K562 (cell line): ENCODE measurements at regions not wholly inside any gene's neighbourhood (a gene's known extent, or its start where the extent isn't known, plus 50 kb on each side); places are given as distances from the start of the nearest gene placed in this dataset.

Source experiments
- ATAC-seq: fragments of 200-7000 bp; cut with Tn5 transposase; 3 replicates; pipeline ENCODE4 v1.9.1; 2020; ENCODE audit warnings: moderate library complexity
- BruUV-seq: library from RNA; stranded (reverse); fragments of 400-500 nt; replicated peaks from 2 replicates; lab custom pipeline; 2021; lab: Mats Ljungman, UMichigan
- CTCF ChIA-PET: fragments of 300-600 bp; formaldehyde crosslinking; extraction: SDS; loops from one replicate; lab custom pipeline; 2021; ENCODE audit warnings: low intra/inter-chr PET ratio; lab: Yijun Ruan, JAX
- POLR2A ChIA-PET: fragments of 300-600, 350-650 bp; sonication (Branson Sonifier 250); formaldehyde crosslinking; extraction: SDS; loops from one replicate; lab custom pipeline; 2021; ENCODE audit warnings: antibody characterized with exemption, inconsistent platforms; lab: Yijun Ruan, JAX
- DNase-seq, 4 experiments: peaks; one replicate each; pipeline versions ENCODE4 v3.0.0 to v3.0.0-alpha.2; 2011 to 2018; ENCODE audit warnings: low spot score in 3 of 4, mixed read lengths in 3 of 4; ENCODE audit errors: extremely low read depth in 1 of 4
- FAIRE-seq: peaks from 2 replicates; lab custom pipeline; 2011; peaks lifted over from hg19 to GRCh38; lab: Jason Lieb, UNC
- H2AFZ ChIP-seq: 2 replicates; pipeline ENCODE4 v1.6.0; 2011; ENCODE audit warnings: low read depth, low read length, control low read depth, inconsistent platforms
- H3K27ac ChIP-seq: fragments of 200-600 bp; 3 replicates; pipeline ENCODE4 v1.8.0; 2011; ENCODE audit warnings: low read depth, mild to moderate bottlenecking, control low read depth, inconsistent platforms, low read length, moderate library complexity, mixed read lengths; ENCODE audit errors: extremely low read depth
- H3K27me3 ChIP-seq, 2 experiments: fragments of 300-600 bp in 1 of 2; 2 replicates in 1 of 2; 3 replicates in 1 of 2; pipeline versions ENCODE4 v1.6.0 to v1.8.0; 2011; ENCODE audit warnings: inconsistent platforms in 2 of 2, low read length in 2 of 2, mild to moderate bottlenecking in 1 of 2, mixed read lengths in 1 of 2, moderate library complexity in 1 of 2; ENCODE audit not compliant: control insufficient read depth in 2 of 2, insufficient read depth in 2 of 2
- H3K36me3 ChIP-seq: fragments of 300-600 bp; 3 replicates; pipeline ENCODE4 v1.8.0; 2011; ENCODE audit warnings: mild to moderate bottlenecking, low read length, inconsistent platforms; ENCODE audit not compliant: control insufficient read depth, insufficient read depth
- H3K4me1 ChIP-seq, 2 experiments: fragments of 200-600 bp in 1 of 2; replicated peaks in 1 of 2; 2 replicates in 1 of 2; 3 replicates in 1 of 2; pipeline versions ENCODE4 v1.5.1 to v1.8.0; 2011; ENCODE audit warnings: inconsistent platforms in 2 of 2, low read length in 2 of 2, mild to moderate bottlenecking in 1 of 2, mixed read lengths in 1 of 2, moderate library complexity in 1 of 2; ENCODE audit not compliant: control insufficient read depth in 2 of 2, insufficient read depth in 2 of 2
- H3K4me2 ChIP-seq: 2 replicates; pipeline ENCODE4 v1.6.1; 2011; ENCODE audit warnings: low read length, control low read depth, inconsistent platforms, mixed read lengths; ENCODE audit not compliant: insufficient read depth
- H3K4me3 ChIP-seq: fragments of 200-600 bp; sonication (generic), shearing (Covaris generic); 2 replicates; pipeline ENCODE4 v1.5.1; 2016; ENCODE audit warnings: control low read depth, inconsistent platforms
- H3K79me2 ChIP-seq: fragments of 200-600 bp; 3 replicates; pipeline ENCODE4 v1.8.0; 2011; ENCODE audit warnings: low read length, inconsistent platforms; ENCODE audit not compliant: control insufficient read depth, insufficient read depth
- H3K9ac ChIP-seq, 2 experiments: 2 replicates each; pipeline versions ENCODE4 v1.6.0 to v1.6.1; 2011; ENCODE audit warnings: low read depth in 2 of 2, low read length in 2 of 2, control low read depth in 1 of 2, inconsistent platforms in 1 of 2, mild to moderate bottlenecking in 1 of 2, mixed read lengths in 1 of 2; ENCODE audit not compliant: insufficient read depth in 1 of 2
- H3K9me1 ChIP-seq: one replicate; pipeline ENCODE4 v1.6.0; 2011; ENCODE audit warnings: inconsistent platforms, mild to moderate bottlenecking, low read length, moderate library complexity; ENCODE audit not compliant: control insufficient read depth, insufficient read depth
- H3K9me3 ChIP-seq: replicated peaks from 2 replicates; pipeline ENCODE4 v1.5.1; 2011; ENCODE audit warnings: low read depth, low read length, inconsistent platforms; ENCODE audit not compliant: control insufficient read depth, insufficient read depth
- H4K20me1 ChIP-seq: replicated peaks from 2 replicates; pipeline ENCODE4 v1.6.1; 2011; ENCODE audit warnings: low read length, inconsistent platforms, mixed read lengths; ENCODE audit not compliant: control insufficient read depth, insufficient read depth
- CHD1 ChIP-seq: fragments of 200-600 bp; sonication (generic); IDR thresholded peaks from one replicate; pipeline ENCODE4 v1.6.1; 2012; ENCODE audit warnings: mild to moderate bottlenecking, moderate library complexity, low read length, inconsistent platforms
- CTCF ChIP-seq, 3 experiments: IDR thresholded peaks in 2 of 3; conservative IDR thresholded peaks in 1 of 3; 2 replicates each; pipeline ENCODE4 v1.5.1; 2011 to 2012; ENCODE audit warnings: low read length in 3 of 3, mild to moderate bottlenecking in 3 of 3, control low read depth in 2 of 3, improper control_type of control experiment in 1 of 3, inconsistent platforms in 1 of 3, low read depth in 1 of 3, mixed read lengths in 1 of 3, moderate library complexity in 1 of 3; ENCODE audit not compliant: insufficient read depth in 2 of 3
- NFYB ChIP-seq: IDR thresholded peaks from 2 replicates; pipeline ENCODE4 v1.6.1; 2011; ENCODE audit warnings: mild to moderate bottlenecking, moderate library complexity; ENCODE audit not compliant: insufficient read length; ENCODE audit errors: extremely low read depth
- WGBS: fragments of 100-300 bp; shearing (Covaris generic); methylation state at CpG from one replicate; pipeline ENCODE4 v1.1.6; 2016; ENCODE audit warnings: low coverage, mixed read lengths; ENCODE audit not compliant: insufficient coverage; ENCODE audit errors: missing lambda C conversion rate; 5-methylcytosine and 5-hydroxymethylcytosine counted together
- in situ Hi-C: fragments of 300-500 bp; cut with MboI; formaldehyde crosslinking; loops from 4 replicates; pipeline ENCODE4 v1.15.0; 2018; ENCODE audit warnings: inconsistent platforms, mixed read lengths
- intact Hi-C: fragments of 100-400 bp; cut with micrococcal nuclease; formaldehyde crosslinking; loops from 2 replicates; pipeline ENCODE4 v1.14.2; 2022

GRCh38 chr9:73916016-73916673 lies 581.0 kb upstream of the RORB start:
- peak in 2 of 3 experiments; percentile 24 to 35; a peak in 2 of 6 replicates for TF ChIP-seq CTCF (IDR thresholded peaks at IDR 0.05 in 2 of 3, conservative IDR thresholded peaks at IDR 0.05 in 1 of 3; ENCODE audit: insufficient read depth in 2 of 3, low read depth in 1 of 3, low read length in 3 of 3)
- TF ChIP-seq CHD1 = no peak
- no peak for TF ChIP-seq NFYB
- no peak overlapping the region for H3K4me3 ChIP-seq
- ChIA-PET POLR2A (no interaction called here), CTCF (no interaction called here)
- no peak overlapping the region for H2AFZ ChIP-seq
- 49% methylated on average over 6 of the region's 6 CpGs for WGBS
- no peak overlapping the region for H3K4me2 ChIP-seq
- H3K27ac ChIP-seq = no peak overlapping the region
- ATAC-seq = peak; percentile 75
- intact Hi-C loops = no loop called here
- H3K9ac ChIP-seq = no peak overlapping the region
- peak in 2 of 4 experiments; percentile 4 to 26 for DNase-seq
- FAIRE-seq = no peak
- H3K4me1 ChIP-seq = no peaks in the 10 kb centered on the region
- H3K79me2 ChIP-seq = no peaks in the 10 kb centered on the region
- in situ Hi-C loops = no loop called here
- H3K36me3 ChIP-seq = no peaks in the 10 kb centered on the region
- no peaks in the 10 kb centered on the region for H3K27me3 ChIP-seq
- no TSS peak for BruUV-seq
- H3K9me1 ChIP-seq = no peaks in the 10 kb centered on the region
- H3K9me3 ChIP-seq = no peaks in the 10 kb centered on the region
- H4K20me1 ChIP-seq = no peaks in the 10 kb centered on the region
